DOHH2 (cell line): ENCODE measurements at regions not wholly inside any gene's neighbourhood (a gene's known extent, or its start where the extent isn't known, plus 50 kb on each side); places are given as distances from the start of the nearest gene placed in this dataset.

Source experiments
- H3F3A ChIP-seq: fragments of 200-600 bp; sonication (generic), shearing (Covaris generic); 2 replicates; pipeline ENCODE4 v1.6.0; 2016; ENCODE audit warnings: antibody characterized with exemption, mild to moderate bottlenecking; ENCODE audit not compliant: control insufficient read depth, insufficient read depth
- H3K27ac ChIP-seq: fragments of 200-600 bp; sonication (generic); 2 replicates; pipeline ENCODE4 v1.5.1; 2014; ENCODE audit warnings: low read depth, mild to moderate bottlenecking, low read length, moderate library complexity
- H3K27me3 ChIP-seq: fragments of 200-600 bp; sonication (generic); 2 replicates; pipeline ENCODE4 v1.6.1; 2014; ENCODE audit warnings: mild to moderate bottlenecking, low read length, mixed read lengths; ENCODE audit not compliant: control insufficient read depth
- H3K36me3 ChIP-seq: fragments of 200-600 bp; sonication (generic); 2 replicates; pipeline ENCODE4 v1.6.1; 2014; ENCODE audit warnings: mild to moderate bottlenecking, low read length, moderate library complexity, mixed read lengths; ENCODE audit not compliant: control insufficient read depth
- H3K4me1 ChIP-seq: fragments of 200-600 bp; sonication (generic); 2 replicates; pipeline ENCODE4 v1.6.1; 2014; ENCODE audit warnings: mild to moderate bottlenecking, low read length, mixed read lengths; ENCODE audit not compliant: control insufficient read depth
- H3K4me2 ChIP-seq: fragments of 200-600 bp; sonication (generic); 2 replicates; pipeline ENCODE4 v1.6.0; 2014; ENCODE audit warnings: mild to moderate bottlenecking, low read length, moderate library complexity
- H3K4me3 ChIP-seq: fragments of 200-600 bp; sonication (generic); 2 replicates; pipeline ENCODE4 v1.5.1; 2014; ENCODE audit warnings: mild to moderate bottlenecking, low read length, mixed read lengths
- H3K79me2 ChIP-seq: fragments of 200-600 bp; sonication (generic); 2 replicates; pipeline ENCODE4 v1.6.1; 2014; ENCODE audit warnings: mild to moderate bottlenecking, low read length, mixed read lengths; ENCODE audit not compliant: control insufficient read depth
- H3K9me2 ChIP-seq: fragments of 200-600 bp; sonication (generic); replicated peaks from 2 replicates; pipeline ENCODE4 v1.6.1; 2014; ENCODE audit warnings: mild to moderate bottlenecking, low read length, mixed read lengths; ENCODE audit not compliant: control insufficient read depth
- H3K9me3 ChIP-seq: fragments of 200-600 bp; sonication (generic); 2 replicates; pipeline ENCODE4 v1.6.1; 2014; ENCODE audit warnings: antibody characterized with exemption, low read length, mixed read lengths; ENCODE audit not compliant: control insufficient read depth, insufficient read depth
- H4K20me1 ChIP-seq: fragments of 200-600 bp; sonication (generic); 2 replicates; pipeline ENCODE4 v1.6.0; 2014; ENCODE audit warnings: low read depth, mild to moderate bottlenecking, antibody characterized with exemption, low read length, moderate library complexity; ENCODE audit not compliant: control insufficient read depth, insufficient read depth
- CTCF ChIP-seq: fragments of 200-600 bp; sonication (generic); IDR thresholded peaks from one replicate; pipeline ENCODE4 v1.5.1; 2014; ENCODE audit warnings: antibody characterized with exemption, mild to moderate bottlenecking, low read depth, low read length; ENCODE audit not compliant: poor library complexity, severe bottlenecking
- EZH2phosphoT487 ChIP-seq: fragments of 200-600 bp; sonication (generic); IDR thresholded peaks from 2 replicates; pipeline ENCODE4 v1.6.1; 2017; ENCODE audit warnings: borderline replicate concordance, mild to moderate bottlenecking, antibody characterized with exemption, low read length, moderate library complexity, mixed read lengths

- no peaks in the 10 kb centered on the region for H3K79me2 ChIP-seq
- H3K27me3 ChIP-seq = no peaks in the 10 kb centered on the region; the same call in 1 of the 2 replicates
- H4K20me1 ChIP-seq = no peaks in the 10 kb centered on the region
- no peak overlapping the region for H3K4me2 ChIP-seq
- H3K9me2 ChIP-seq = no peaks in the 10 kb centered on the region
- H3K36me3 ChIP-seq = no peaks in the 10 kb centered on the region
- H3K4me1 ChIP-seq = no peaks in the 10 kb centered on the region
- no peaks in the 10 kb centered on the region for H3K9me3 ChIP-seq
- no peaks in the 10 kb centered on the region for H3F3A ChIP-seq
- no peak for TF ChIP-seq EZH2phosphoT487
- TF ChIP-seq CTCF = no peak
- no peak overlapping the region for H3K4me3 ChIP-seq
- no peak overlapping the region for H3K27ac ChIP-seq
Observed at GRCh38 chr3:189099505-189100290, 72.1 kb upstream of the TPRG1 start.

DNA sequence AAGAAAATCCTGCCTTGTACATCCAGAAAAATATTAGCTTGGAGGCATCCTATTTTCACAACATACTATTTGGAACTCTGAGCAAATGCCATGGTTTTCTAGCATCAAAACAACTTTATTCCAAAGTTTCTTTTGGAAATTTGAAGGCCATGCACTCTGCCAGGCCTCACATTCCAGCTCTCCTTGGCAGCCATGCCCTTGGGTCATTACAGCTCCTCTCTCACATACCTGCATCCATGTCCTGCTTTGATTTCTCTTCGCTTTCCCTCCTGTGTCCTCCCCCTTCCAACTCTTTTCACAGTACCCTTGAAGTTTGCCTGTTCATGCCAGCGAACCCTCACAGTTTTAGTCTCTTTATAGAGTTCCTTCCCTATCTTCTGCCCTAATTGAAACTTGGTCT lies 70.9 kb upstream of the TPRG1 start:
- Histone ChIP-seq H3K9me3 (no peaks in the 10 kb centered on the region), H3K36me3 (no peaks in the 10 kb centered on the region), H3K4me1 (no peaks in the 10 kb centered on the region), H3K27ac (no peak overlapping the region), H3K4me3 (no peak overlapping the region), H3K79me2 (no peaks in the 10 kb centered on the region), H3K27me3 (no peaks in the 10 kb centered on the region; the same call in 1 of the 2 replicates), H4K20me1 (no peaks in the 10 kb centered on the region), H3K9me2 (no peaks in the 10 kb centered on the region), H3K4me2 (no peak overlapping the region), H3F3A (no peaks in the 10 kb centered on the region)
- TF ChIP-seq EZH2phosphoT487 = no peak
- TF ChIP-seq CTCF = no peak

DNA sequence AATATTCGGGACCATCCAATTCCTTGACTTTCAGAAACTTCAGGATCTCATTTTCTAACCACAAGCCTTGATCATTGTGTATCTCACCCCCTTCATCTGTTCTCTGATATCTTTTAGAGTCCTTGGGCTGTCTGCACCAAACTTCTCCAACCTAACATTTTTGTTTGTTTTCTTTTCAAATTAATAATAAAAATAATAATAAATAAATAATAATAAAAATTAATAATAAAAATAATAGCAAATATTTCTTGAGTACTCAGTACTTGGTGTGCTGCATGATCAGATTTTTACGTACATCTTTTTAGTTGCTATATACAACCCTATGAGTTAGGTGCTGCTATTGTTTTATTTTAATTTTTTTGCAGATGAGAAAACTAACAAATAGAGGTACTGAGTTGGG lies 70.2 kb upstream of the TPRG1 start:
- H3K9me3 ChIP-seq = no peaks in the 10 kb centered on the region
- H3K27ac ChIP-seq = no peak overlapping the region
- H3K4me2 ChIP-seq = no peak overlapping the region
- H3K4me3 ChIP-seq = no peak overlapping the region
- H3K79me2 ChIP-seq = no peaks in the 10 kb centered on the region
- TF ChIP-seq CTCF = no peak
- no peak for TF ChIP-seq EZH2phosphoT487
- no peaks in the 10 kb centered on the region; the same call in 1 of the 2 replicates for H3K27me3 ChIP-seq
- H4K20me1 ChIP-seq = no peaks in the 10 kb centered on the region
- H3K4me1 ChIP-seq = no peaks in the 10 kb centered on the region
- H3K36me3 ChIP-seq = no peaks in the 10 kb centered on the region
- no peaks in the 10 kb centered on the region for H3K9me2 ChIP-seq
- no peaks in the 10 kb centered on the region for H3F3A ChIP-seq
